ENCODE measurements at regions not wholly inside any gene's neighbourhood (a gene's known extent, or its start where the extent isn't known, plus 50 kb on each side); places are given as distances from the start of the nearest gene placed in this dataset.

DNA sequence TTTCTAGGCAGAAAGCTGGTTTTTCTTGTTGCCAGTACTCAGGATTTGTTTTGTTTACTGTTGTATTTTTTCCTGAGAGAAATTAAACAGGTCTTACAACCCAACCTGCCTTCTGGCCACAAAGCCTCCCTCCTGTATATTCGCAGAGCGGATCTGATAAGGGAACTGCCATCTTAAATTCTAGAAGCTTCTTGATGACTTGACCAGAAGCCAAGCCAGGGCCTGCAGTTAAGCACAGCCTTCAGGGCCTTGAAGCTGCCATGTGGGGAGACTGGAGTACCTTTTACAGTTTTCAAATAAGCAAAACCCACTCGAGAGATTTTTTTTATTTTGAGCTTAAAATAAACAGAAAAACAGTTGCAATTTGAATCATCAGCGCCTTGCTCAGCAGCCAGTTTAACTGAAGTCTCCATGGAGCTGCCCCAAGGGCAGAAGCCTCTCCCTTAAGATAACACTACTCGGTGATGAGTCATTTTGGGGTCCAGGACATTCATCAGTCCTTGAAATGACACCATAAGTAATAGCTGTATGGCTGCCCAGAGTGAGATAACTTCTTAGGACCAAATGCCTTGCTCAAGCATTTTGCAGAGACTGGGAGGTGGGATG lies 51.5 kb upstream of the PHLPP1 start (continued):
- TF ChIP-seq POLR2AphosphoS5 (IDR thresholded peaks at IDR 0.05; ENCODE audit: control insufficient read depth, insufficient read depth, low read depth, low read length) (peak; percentile 57; the same call in 1 of the 2 replicates), KDM1A (IDR thresholded peaks at IDR 0.05) (peak; percentile 35 to 72), MAFF (IDR thresholded peaks at IDR 0.05; ENCODE audit: low read length) (0 out of 2 replicates have a peak, but pooled peaks have one; percentile 16), ADNP (tag; IDR thresholded peaks at IDR 0.05) (no peak), CBFA2T3 (IDR thresholded peaks at IDR 0.05) (peak; percentile 88), NFIC (IDR thresholded peaks at IDR 0.05) (peak; percentile 31; the same call in 1 of the 2 replicates), ZNF589 (CRISPR knock-in tag; IDR thresholded peaks at IDR 0.05; ENCODE audit: low read depth) (0 out of 2 replicates have a peak, but pooled peaks have one; percentile 48), YY1 (IDR thresholded peaks at IDR 0.05; ENCODE audit: borderline replicate concordance in 1 of 3, control insufficient read depth in 1 of 3, extremely low read depth in 1 of 3, insufficient read depth in 3 of 3, insufficient read length in 1 of 3, insufficient replicate concordance in 2 of 3, low read depth in 1 of 3, low read length in 2 of 3) (peak in 1 of 3 experiments; percentile 63), XRCC5 (IDR thresholded peaks at IDR 0.05; ENCODE audit: low read depth, low read length) (0 out of 2 replicates have a peak, but pooled peaks have one; percentile 12), MIER1 (IDR thresholded peaks at IDR 0.05; ENCODE audit: low read depth) (no peak), MTF1 (CRISPR knock-in tag; IDR thresholded peaks at IDR 0.05; ENCODE audit: borderline replicate concordance) (no peak), EP400 (IDR thresholded peaks at IDR 0.05) (peak; percentile 35; the same call in 1 of the 2 replicates), JUND (IDR thresholded peaks at IDR 0.05; ENCODE audit: borderline replicate concordance, low read depth, low read length) (peak; percentile 98), JUND (tag; IDR thresholded peaks at IDR 0.05; ENCODE audit: borderline replicate concordance, low read depth, low read length) (peak; percentile 95; the same call in 2 of the 3 replicates)
- TF ChIP-seq, protein P1, sequence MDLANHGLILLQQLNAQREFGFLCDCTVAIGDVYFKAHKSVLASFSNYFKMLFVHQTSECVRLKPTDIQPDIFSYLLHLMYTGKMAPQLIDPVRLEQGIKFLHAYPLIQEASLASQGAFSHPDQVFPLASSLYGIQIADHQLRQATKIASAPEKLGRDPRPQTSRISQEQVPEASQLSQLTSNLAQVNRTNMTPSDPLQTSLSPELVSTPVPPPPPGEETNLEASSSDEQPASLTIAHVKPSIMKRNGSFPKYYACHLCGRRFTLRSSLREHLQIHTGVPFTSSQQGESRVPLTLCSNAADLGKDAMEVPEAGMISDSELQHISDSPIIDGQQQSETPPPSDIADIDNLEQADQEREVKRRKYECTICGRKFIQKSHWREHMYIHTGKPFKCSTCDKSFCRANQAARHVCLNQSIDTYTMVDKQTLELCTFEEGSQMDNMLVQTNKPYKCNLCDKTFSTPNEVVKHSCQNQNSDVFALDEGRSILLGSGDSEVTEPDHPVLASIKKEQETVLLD (IDR thresholded peaks at IDR 0.05), result no peak
- TF ChIP-seq, protein P2, sequence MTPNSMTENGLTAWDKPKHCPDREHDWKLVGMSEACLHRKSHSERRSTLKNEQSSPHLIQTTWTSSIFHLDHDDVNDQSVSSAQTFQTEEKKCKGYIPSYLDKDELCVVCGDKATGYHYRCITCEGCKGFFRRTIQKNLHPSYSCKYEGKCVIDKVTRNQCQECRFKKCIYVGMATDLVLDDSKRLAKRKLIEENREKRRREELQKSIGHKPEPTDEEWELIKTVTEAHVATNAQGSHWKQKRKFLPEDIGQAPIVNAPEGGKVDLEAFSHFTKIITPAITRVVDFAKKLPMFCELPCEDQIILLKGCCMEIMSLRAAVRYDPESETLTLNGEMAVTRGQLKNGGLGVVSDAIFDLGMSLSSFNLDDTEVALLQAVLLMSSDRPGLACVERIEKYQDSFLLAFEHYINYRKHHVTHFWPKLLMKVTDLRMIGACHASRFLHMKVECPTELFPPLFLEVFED (CRISPR knock-in tag; conservative IDR thresholded peaks at IDR 0.05), result no peak
- TF ChIP-seq, protein P3, sequence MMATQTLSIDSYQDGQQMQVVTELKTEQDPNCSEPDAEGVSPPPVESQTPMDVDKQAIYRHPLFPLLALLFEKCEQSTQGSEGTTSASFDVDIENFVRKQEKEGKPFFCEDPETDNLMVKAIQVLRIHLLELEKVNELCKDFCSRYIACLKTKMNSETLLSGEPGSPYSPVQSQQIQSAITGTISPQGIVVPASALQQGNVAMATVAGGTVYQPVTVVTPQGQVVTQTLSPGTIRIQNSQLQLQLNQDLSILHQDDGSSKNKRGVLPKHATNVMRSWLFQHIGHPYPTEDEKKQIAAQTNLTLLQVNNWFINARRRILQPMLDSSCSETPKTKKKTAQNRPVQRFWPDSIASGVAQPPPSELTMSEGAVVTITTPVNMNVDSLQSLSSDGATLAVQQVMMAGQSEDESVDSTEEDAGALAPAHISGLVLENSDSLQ (IDR thresholded peaks at IDR 0.05), result peak; percentile 82
- TF ChIP-seq, protein P4, sequence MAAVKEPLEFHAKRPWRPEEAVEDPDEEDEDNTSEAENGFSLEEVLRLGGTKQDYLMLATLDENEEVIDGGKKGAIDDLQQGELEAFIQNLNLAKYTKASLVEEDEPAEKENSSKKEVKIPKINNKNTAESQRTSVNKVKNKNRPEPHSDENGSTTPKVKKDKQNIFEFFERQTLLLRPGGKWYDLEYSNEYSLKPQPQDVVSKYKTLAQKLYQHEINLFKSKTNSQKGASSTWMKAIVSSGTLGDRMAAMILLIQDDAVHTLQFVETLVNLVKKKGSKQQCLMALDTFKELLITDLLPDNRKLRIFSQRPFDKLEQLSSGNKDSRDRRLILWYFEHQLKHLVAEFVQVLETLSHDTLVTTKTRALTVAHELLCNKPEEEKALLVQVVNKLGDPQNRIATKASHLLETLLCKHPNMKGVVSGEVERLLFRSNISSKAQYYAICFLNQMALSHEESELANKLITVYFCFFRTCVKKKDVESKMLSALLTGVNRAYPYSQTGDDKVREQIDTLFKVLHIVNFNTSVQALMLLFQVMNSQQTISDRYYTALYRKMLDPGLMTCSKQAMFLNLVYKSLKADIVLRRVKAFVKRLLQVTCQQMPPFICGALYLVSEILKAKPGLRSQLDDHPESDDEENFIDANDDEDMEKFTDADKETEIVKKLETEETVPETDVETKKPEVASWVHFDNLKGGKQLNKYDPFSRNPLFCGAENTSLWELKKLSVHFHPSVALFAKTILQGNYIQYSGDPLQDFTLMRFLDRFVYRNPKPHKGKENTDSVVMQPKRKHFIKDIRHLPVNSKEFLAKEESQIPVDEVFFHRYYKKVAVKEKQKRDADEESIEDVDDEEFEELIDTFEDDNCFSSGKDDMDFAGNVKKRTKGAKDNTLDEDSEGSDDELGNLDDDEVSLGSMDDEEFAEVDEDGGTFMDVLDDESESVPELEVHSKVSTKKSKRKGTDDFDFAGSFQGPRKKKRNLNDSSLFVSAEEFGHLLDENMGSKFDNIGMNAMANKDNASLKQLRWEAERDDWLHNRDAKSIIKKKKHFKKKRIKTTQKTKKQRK (IDR thresholded peaks at IDR 0.05; ENCODE audit: borderline replicate concordance, low read depth, low read length), result no peak
- TF ChIP-seq, protein P5, sequence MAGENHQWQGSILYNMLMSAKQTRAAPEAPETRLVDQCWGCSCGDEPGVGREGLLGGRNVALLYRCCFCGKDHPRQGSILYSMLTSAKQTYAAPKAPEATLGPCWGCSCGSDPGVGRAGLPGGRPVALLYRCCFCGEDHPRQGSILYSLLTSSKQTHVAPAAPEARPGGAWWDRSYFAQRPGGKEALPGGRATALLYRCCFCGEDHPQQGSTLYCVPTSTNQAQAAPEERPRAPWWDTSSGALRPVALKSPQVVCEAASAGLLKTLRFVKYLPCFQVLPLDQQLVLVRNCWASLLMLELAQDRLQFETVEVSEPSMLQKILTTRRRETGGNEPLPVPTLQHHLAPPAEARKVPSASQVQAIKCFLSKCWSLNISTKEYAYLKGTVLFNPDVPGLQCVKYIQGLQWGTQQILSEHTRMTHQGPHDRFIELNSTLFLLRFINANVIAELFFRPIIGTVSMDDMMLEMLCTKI (IDR thresholded peaks at IDR 0.05; ENCODE audit: partially characterized antibody), result no peak

All from K562 (cell line).